ENCODE measurements at regions not wholly inside any gene's neighbourhood (a gene's known extent, or its start where the extent isn't known, plus 50 kb on each side); places are given as distances from the start of the nearest gene placed in this dataset.

- no peak for DNase-seq (ENCODE audit: low read depth)
- Histone ChIP-seq H3K36me3 (ENCODE audit: control insufficient read depth, insufficient read depth, low read length) (no peaks in the 10 kb centered on the region), H3K4me3 (ENCODE audit: low read depth, low read length) (no peak overlapping the region), H3K27me3 (ENCODE audit: control insufficient read depth, insufficient read depth, low read length) (peaks cover 1% of the 10 kb centered on the region)
- no peak for TF ChIP-seq CTCF (IDR thresholded peaks at IDR 0.05; ENCODE audit: insufficient read depth, low read length, poor library complexity, severe bottlenecking)
Observed at GRCh38 chr6:43855247-43855646, 85.2 kb downstream of the VEGFA start.

- Histone ChIP-seq H3K27me3 (ENCODE audit: control insufficient read depth, insufficient read depth, low read length) (no peaks in the 10 kb centered on the region), H3K36me3 (ENCODE audit: control insufficient read depth, insufficient read depth, low read length) (no peaks in the 10 kb centered on the region), H3K4me3 (ENCODE audit: low read depth, low read length) (no peak overlapping the region)
- no peak for TF ChIP-seq CTCF (IDR thresholded peaks at IDR 0.05; ENCODE audit: insufficient read depth, low read length, poor library complexity, severe bottlenecking)
- no peak for DNase-seq (ENCODE audit: low read depth)
Observed at GRCh38 chr6:43853066-43853650, 83.1 kb downstream of the VEGFA start.

GRCh38 chr6:43852350-43852864 lies 82.4 kb downstream of the VEGFA start:
- no peaks in the 10 kb centered on the region for H3K36me3 ChIP-seq (ENCODE audit: control insufficient read depth, insufficient read depth, low read length)
- H3K4me3 ChIP-seq (ENCODE audit: low read depth, low read length), result no peak overlapping the region
- no peaks in the 10 kb centered on the region for H3K27me3 ChIP-seq (ENCODE audit: control insufficient read depth, insufficient read depth, low read length)
- no peak for DNase-seq (ENCODE audit: low read depth)
- no peak for TF ChIP-seq CTCF (IDR thresholded peaks at IDR 0.05; ENCODE audit: insufficient read depth, low read length, poor library complexity, severe bottlenecking)

GRCh38 chr6:43851204-43851865 lies 81.3 kb downstream of the VEGFA start:
- Histone ChIP-seq H3K36me3 (ENCODE audit: control insufficient read depth, insufficient read depth, low read length) (no peaks in the 10 kb centered on the region), H3K4me3 (ENCODE audit: low read depth, low read length) (no peak overlapping the region), H3K27me3 (ENCODE audit: control insufficient read depth, insufficient read depth, low read length) (no peaks in the 10 kb centered on the region)
- DNase-seq (ENCODE audit: low read depth), result no peak
- TF ChIP-seq CTCF (IDR thresholded peaks at IDR 0.05; ENCODE audit: insufficient read depth, low read length, poor library complexity, severe bottlenecking), result no peak

GRCh38 chr6:43850314-43851203 lies 80.5 kb downstream of the VEGFA start:
- H3K4me3 ChIP-seq (ENCODE audit: low read depth, low read length), result no peak overlapping the region
- H3K27me3 ChIP-seq (ENCODE audit: control insufficient read depth, insufficient read depth, low read length), result no peaks in the 10 kb centered on the region
- DNase-seq (ENCODE audit: low read depth), result no peak
- no peaks in the 10 kb centered on the region for H3K36me3 ChIP-seq (ENCODE audit: control insufficient read depth, insufficient read depth, low read length)
- TF ChIP-seq CTCF (IDR thresholded peaks at IDR 0.05; ENCODE audit: insufficient read depth, low read length, poor library complexity, severe bottlenecking), result no peak
